Mucosa of stomach (tissue), 1 donor: ENCODE measurements at regions not wholly inside any gene's neighbourhood (a gene's known extent, or its start where the extent isn't known, plus 50 kb on each side); places are given as distances from the start of the nearest gene placed in this dataset.

Experiments
- H3K27me3 ChIP-seq: one replicate; pipeline ENCODE4 v1.7.0; 2013; ENCODE audit warnings: mild to moderate bottlenecking, low read length; ENCODE audit not compliant: control insufficient read depth, insufficient read depth
- H3K36me3 ChIP-seq: one replicate; pipeline ENCODE4 v1.7.0; 2013; ENCODE audit warnings: low read length; ENCODE audit not compliant: control insufficient read depth, insufficient read depth
- H3K4me1 ChIP-seq: one replicate; pipeline ENCODE4 v1.7.0; 2013; ENCODE audit warnings: mild to moderate bottlenecking, low read length; ENCODE audit not compliant: control insufficient read depth, insufficient read depth
- H3K4me3 ChIP-seq: one replicate; pipeline ENCODE4 v1.7.0; 2013; ENCODE audit warnings: low read length
- H3K9ac ChIP-seq: one replicate; pipeline ENCODE4 v1.7.0; 2013; ENCODE audit warnings: mild to moderate bottlenecking, low read length, moderate library complexity
- H3K9me3 ChIP-seq: one replicate; pipeline ENCODE4 v1.7.0; 2013; ENCODE audit warnings: mild to moderate bottlenecking, low read length, moderate library complexity; ENCODE audit not compliant: control insufficient read depth
- donor health status: Pancreatic carcinoma.

- no peak overlapping the region for H3K4me3 ChIP-seq
- H3K4me1 ChIP-seq = peaks cover 5% of the 10 kb centered on the region
- H3K9me3 ChIP-seq = no peaks in the 10 kb centered on the region
- no peaks in the 10 kb centered on the region for H3K36me3 ChIP-seq
- no peaks in the 10 kb centered on the region for H3K27me3 ChIP-seq
- no peak overlapping the region for H3K9ac ChIP-seq
Observed at GRCh38 chr5:173751266-173751600, 134.8 kb upstream of the BOD1 start.

DNA sequence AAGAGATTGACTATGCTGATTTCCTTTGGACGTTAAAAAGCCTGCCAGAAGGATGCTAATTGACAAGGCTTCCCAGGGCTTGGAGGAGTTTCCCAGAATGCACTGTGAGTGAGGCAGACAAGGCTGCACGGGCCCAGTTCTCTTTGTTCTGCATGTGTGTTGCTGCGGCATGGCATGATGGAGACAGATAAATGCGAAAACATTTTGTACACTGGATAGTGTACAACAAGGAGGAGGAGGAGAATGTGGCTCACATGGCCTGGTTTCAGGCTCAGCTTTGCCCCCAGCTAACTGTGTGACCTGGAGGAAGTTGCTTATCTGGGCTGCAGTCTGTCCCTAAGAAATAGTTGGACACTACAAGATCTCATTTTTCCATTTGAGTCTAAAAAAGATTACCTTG is 135.5 kb upstream of the CPEB4 start:
- Histone ChIP-seq H3K9me3 (no peaks in the 10 kb centered on the region), H3K4me3 (no peak overlapping the region), H3K27me3 (no peaks in the 10 kb centered on the region), H3K9ac (no peak overlapping the region), H3K4me1 (no peaks in the 10 kb centered on the region), H3K36me3 (no peaks in the 10 kb centered on the region)

- no peaks in the 10 kb centered on the region for H3K36me3 ChIP-seq
- H3K9me3 ChIP-seq = no peaks in the 10 kb centered on the region
- H3K4me3 ChIP-seq = no peak overlapping the region
- H3K27me3 ChIP-seq = no peaks in the 10 kb centered on the region
- H3K4me1 ChIP-seq = no peaks in the 10 kb centered on the region
- no peak overlapping the region for H3K9ac ChIP-seq
Observed at GRCh38 chr5:173753307-173754168, 134.6 kb upstream of the CPEB4 start.

DNA sequence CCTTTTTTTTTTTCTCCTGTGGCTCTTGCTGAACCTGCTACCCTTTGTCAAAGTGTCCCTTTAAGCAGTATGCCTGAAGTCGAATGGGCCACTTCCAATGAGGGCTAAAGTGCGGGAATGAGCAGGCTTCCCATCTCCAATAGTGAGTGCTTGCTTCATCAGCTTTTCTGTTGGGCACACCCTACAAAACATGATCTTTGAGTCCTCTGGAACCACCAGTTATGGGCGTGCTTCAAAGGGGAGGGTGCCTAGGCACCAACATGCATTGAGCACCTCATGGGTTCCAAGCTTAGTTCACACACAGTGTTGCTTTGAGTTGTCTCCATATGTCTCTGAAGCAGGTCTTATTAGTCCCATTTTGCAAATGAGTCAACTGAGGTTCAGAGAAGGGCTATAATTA is 132.8 kb upstream of the CPEB4 start:
- no peaks in the 10 kb centered on the region for H3K27me3 ChIP-seq
- no peaks in the 10 kb centered on the region for H3K36me3 ChIP-seq
- no peaks in the 10 kb centered on the region for H3K4me1 ChIP-seq
- no peaks in the 10 kb centered on the region for H3K9me3 ChIP-seq
- no peak overlapping the region for H3K9ac ChIP-seq
- no peak overlapping the region for H3K4me3 ChIP-seq

- Histone ChIP-seq H3K4me1 (no peaks in the 10 kb centered on the region), H3K36me3 (no peaks in the 10 kb centered on the region), H3K4me3 (no peak overlapping the region), H3K9me3 (no peaks in the 10 kb centered on the region), H3K27me3 (no peaks in the 10 kb centered on the region), H3K9ac (no peak overlapping the region)
Observed at GRCh38 chr5:173757403-173758209, 130.5 kb upstream of the CPEB4 start.

GRCh38 chr5:173758676-173759075 is 129.5 kb upstream of the CPEB4 start:
- no peak overlapping the region for H3K4me3 ChIP-seq
- no peaks in the 10 kb centered on the region for H3K9me3 ChIP-seq
- H3K9ac ChIP-seq = no peak overlapping the region
- H3K4me1 ChIP-seq = no peaks in the 10 kb centered on the region
- H3K36me3 ChIP-seq = no peaks in the 10 kb centered on the region
- H3K27me3 ChIP-seq = no peaks in the 10 kb centered on the region

- H3K27me3 ChIP-seq = no peaks in the 10 kb centered on the region
- H3K9ac ChIP-seq = no peak overlapping the region
- no peaks in the 10 kb centered on the region for H3K36me3 ChIP-seq
- no peaks in the 10 kb centered on the region for H3K9me3 ChIP-seq
- peaks cover 9% of the 10 kb centered on the region for H3K4me1 ChIP-seq
- no peak overlapping the region for H3K4me3 ChIP-seq
Observed at GRCh38 chr5:173759691-173760090, 128.5 kb upstream of the CPEB4 start.

DNA sequence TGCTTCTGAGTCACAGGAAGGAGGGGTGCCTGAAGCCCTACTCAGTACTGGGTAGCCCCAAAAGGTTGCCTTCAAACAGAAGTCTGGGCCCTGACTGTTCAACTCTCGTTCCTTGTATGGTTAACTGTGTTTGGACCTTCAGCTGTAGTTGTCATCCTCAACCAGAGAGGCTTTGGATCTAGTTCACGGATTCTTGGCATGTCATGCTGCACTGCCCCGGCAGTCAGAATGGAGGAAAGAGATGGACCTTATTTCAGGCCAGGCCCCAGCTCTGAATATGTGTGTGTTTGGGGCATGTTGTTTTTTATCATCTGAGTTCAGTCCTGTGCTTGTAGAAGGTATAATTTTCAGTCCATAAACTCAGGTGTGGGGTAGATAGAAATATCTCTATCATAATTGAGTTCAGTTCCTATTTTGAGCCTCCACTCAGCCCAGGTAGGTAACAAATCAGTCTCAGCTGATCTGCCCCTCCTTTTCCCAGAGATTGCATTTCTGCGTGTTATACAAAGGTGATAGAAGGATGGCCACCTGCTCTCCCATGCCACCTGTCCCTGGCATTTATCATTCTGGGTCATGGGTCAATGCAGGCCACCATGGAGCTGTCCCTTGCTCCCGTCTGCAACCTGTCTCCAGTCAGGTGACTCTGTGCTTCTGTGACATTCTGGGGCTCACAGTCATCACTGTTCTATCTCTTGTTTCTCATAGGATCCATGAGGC is 127.5 kb upstream of the CPEB4 start:
- Histone ChIP-seq H3K4me1 (peaks cover 11% of the 10 kb centered on the region), H3K4me3 (no peak overlapping the region), H3K27me3 (no peaks in the 10 kb centered on the region), H3K9ac (no peak overlapping the region), H3K36me3 (no peaks in the 10 kb centered on the region), H3K9me3 (no peaks in the 10 kb centered on the region)

DNA sequence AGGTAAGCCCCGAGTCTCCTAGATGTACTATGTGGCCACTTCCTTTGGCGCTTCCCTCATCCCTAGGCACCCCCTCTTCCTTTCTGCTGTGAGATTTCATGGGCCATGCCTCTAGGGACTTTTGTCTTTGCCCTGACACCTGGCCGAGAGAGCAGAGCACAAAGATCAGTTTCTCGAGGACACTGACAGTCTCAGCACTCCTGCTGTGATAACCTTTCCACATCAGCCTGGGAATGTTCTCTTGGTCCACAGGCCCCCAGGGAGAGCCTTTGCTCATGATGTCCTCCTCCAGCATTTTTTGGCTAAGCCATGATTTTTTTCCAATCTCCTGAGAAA is 127.0 kb upstream of the CPEB4 start:
- H3K9me3 ChIP-seq = no peaks in the 10 kb centered on the region
- H3K4me1 ChIP-seq = peaks cover 14% of the 10 kb centered on the region
- no peaks in the 10 kb centered on the region for H3K36me3 ChIP-seq
- H3K4me3 ChIP-seq = no peak overlapping the region
- no peaks in the 10 kb centered on the region for H3K27me3 ChIP-seq
- H3K9ac ChIP-seq = no peak overlapping the region

GRCh38 chr5:173762045-173762444 is 126.1 kb upstream of the CPEB4 start:
- H3K27me3 ChIP-seq = no peaks in the 10 kb centered on the region
- H3K9me3 ChIP-seq = no peaks in the 10 kb centered on the region
- H3K9ac ChIP-seq = no peak overlapping the region
- no peak overlapping the region for H3K4me3 ChIP-seq
- peaks cover 20% of the 10 kb centered on the region for H3K4me1 ChIP-seq
- no peaks in the 10 kb centered on the region for H3K36me3 ChIP-seq

GRCh38 chr5:173762930-173763329 is 125.2 kb upstream of the CPEB4 start:
- peaks cover 23% of the 10 kb centered on the region for H3K4me1 ChIP-seq
- no peak overlapping the region for H3K9ac ChIP-seq
- no peaks in the 10 kb centered on the region for H3K36me3 ChIP-seq
- H3K9me3 ChIP-seq = no peaks in the 10 kb centered on the region
- no peak overlapping the region for H3K4me3 ChIP-seq
- no peaks in the 10 kb centered on the region for H3K27me3 ChIP-seq

GRCh38 chr5:173763410-173763809 is 124.7 kb upstream of the CPEB4 start:
- Histone ChIP-seq H3K4me1 (peaks cover 23% of the 10 kb centered on the region), H3K4me3 (no peak overlapping the region), H3K9me3 (no peaks in the 10 kb centered on the region), H3K9ac (no peak overlapping the region), H3K27me3 (no peaks in the 10 kb centered on the region), H3K36me3 (no peaks in the 10 kb centered on the region)
